ENCODE measurements at regions not wholly inside any gene's neighbourhood (a gene's known extent, or its start where the extent isn't known, plus 50 kb on each side); places are given as distances from the start of the nearest gene placed in this dataset.
"Not testable (repeated sequence)": the region's sequence is repeated elsewhere in the genome, so short reads cannot be mapped to it uniquely, and the experiment has no call there.

GRCh38 chr9:129454467-129455067 is 166.3 kb downstream of the C9orf50 start:
- DNase-seq: no peak

- no peak for DNase-seq
These were observed 167.2 kb downstream of the C9orf50 start for GRCh38 chr9:129453734-129454133.

- DNase-seq: no peak
These were observed 169.2 kb downstream of the C9orf50 start for GRCh38 chr9:129451669-129452068.

- no peak for DNase-seq
These were observed 169.7 kb downstream of the C9orf50 start for GRCh38 chr9:129451089-129451656.

- DNase-seq: no peak
These were observed 171.8 kb downstream of the C9orf50 start for GRCh38 chr9:129449066-129449465.

GRCh38 chr9:129446828-129447550 is 173.9 kb downstream of the C9orf50 start:
- DNase-seq: no peak

GRCh38 chr9:129445794-129446306 is 175.1 kb downstream of the C9orf50 start:
- no peak for DNase-seq

GRCh38 chr9:129443515-129444164 is 177.3 kb downstream of the C9orf50 start:
- DNase-seq: not testable (repeated sequence)

GRCh38 chr9:129442803-129443511 is 177.9 kb downstream of the C9orf50 start:
- no peak for DNase-seq

- DNase-seq: no peak
These were observed 179.0 kb downstream of the C9orf50 start for GRCh38 chr9:129441852-129442251.

GRCh38 chr9:129440435-129441186 is 180.3 kb downstream of the C9orf50 start:
- no peak for DNase-seq

- no peak for DNase-seq
These were observed 181.7 kb downstream of the C9orf50 start for GRCh38 chr9:129439242-129439641.

GRCh38 chr9:129437626-129438323 is 183.1 kb downstream of the C9orf50 start:
- DNase-seq: no peak

- DNase-seq: peak; percentile 75
These were observed 183.9 kb downstream of the C9orf50 start for GRCh38 chr9:129436751-129437625.

GRCh38 chr9:129435988-129436717 is 184.7 kb downstream of the C9orf50 start:
- DNase-seq: no peak

GRCh38 chr9:129435291-129435690 is 185.6 kb downstream of the C9orf50 start:
- DNase-seq: no peak

- no peak for DNase-seq
These were observed 186.7 kb downstream of the C9orf50 start for GRCh38 chr9:129434187-129434586.

GRCh38 chr9:129432297-129433154 is 188.4 kb downstream of the C9orf50 start:
- DNase-seq: no peak

All from left hindlimb (tissue), 1 donor.